Endothelial cell of umbilical vein (primary cell): ENCODE measurements at regions not wholly inside any gene's neighbourhood (a gene's known extent, or its start where the extent isn't known, plus 50 kb on each side); places are given as distances from the start of the nearest gene placed in this dataset.

Experiments
- BruUV-seq: library from RNA; stranded (reverse); fragments of 400-500 nt; replicated peaks from 2 replicates; lab custom pipeline; 2021; lab: Mats Ljungman, UMichigan
- CTCF ChIA-PET: fragments of 300-600, 350-600 bp; sonication (Branson Sonifier 250); formaldehyde crosslinking; loops from one replicate; lab custom pipeline; 2021; ENCODE audit warnings: antibody characterized with exemption, inconsistent platforms; lab: Charles Lee
- POLR2A ChIA-PET: fragments of 300-600, 350-600 bp; sonication (Branson Sonifier 250); formaldehyde crosslinking; loops from one replicate; lab custom pipeline; 2021; ENCODE audit warnings: antibody characterized with exemption, inconsistent platforms; lab: Charles Lee
- DNase-seq: peaks from one replicate; pipeline ENCODE4 v3.0.0-alpha.2; 2011; ENCODE audit warnings: low read depth, low spot score
- FAIRE-seq: peaks from 2 replicates; lab custom pipeline; 2011; peaks lifted over from hg19 to GRCh38; lab: Jason Lieb, UNC
- H2AFZ ChIP-seq: 2 replicates; pipeline ENCODE4 v1.6.0; 2012; ENCODE audit warnings: low read depth, low read length, control low read depth, inconsistent platforms
- H3K27ac ChIP-seq: 2 replicates; pipeline ENCODE4 v1.5.1; 2011; ENCODE audit warnings: low read depth, mild to moderate bottlenecking, control low read depth, low read length, moderate library complexity; ENCODE audit not compliant: insufficient read depth
- H3K27me3 ChIP-seq, 2 experiments: 2 replicates each; pipeline versions ENCODE4 v1.6.0 to v1.6.1; 2011; ENCODE audit warnings: low read length in 2 of 2, mixed read lengths in 1 of 2; ENCODE audit not compliant: control insufficient read depth in 2 of 2, insufficient read depth in 2 of 2
- H3K36me3 ChIP-seq, 2 experiments: 2 replicates in 1 of 2; 3 replicates in 1 of 2; pipeline ENCODE4 v1.5.1; 2011; ENCODE audit warnings: low read length in 2 of 2, mild to moderate bottlenecking in 1 of 2, moderate library complexity in 1 of 2; ENCODE audit not compliant: control insufficient read depth in 2 of 2, insufficient read depth in 2 of 2; ENCODE audit errors: extremely low read depth in 1 of 2
- H3K4me1 ChIP-seq: 3 replicates; pipeline ENCODE4 v1.5.1; 2011; ENCODE audit warnings: mild to moderate bottlenecking, low read length; ENCODE audit not compliant: control insufficient read depth, insufficient read depth; ENCODE audit errors: extremely low read depth
- H3K4me2 ChIP-seq: 2 replicates; pipeline ENCODE4 v1.6.1; 2011; ENCODE audit warnings: low read length, control low read depth, mixed read lengths; ENCODE audit not compliant: insufficient read depth
- H3K4me3 ChIP-seq, 3 experiments: fragments of 200-600 bp in 1 of 3; sonication (generic), shearing (Covaris generic) in 1 of 3; replicated peaks in 1 of 3; 2 replicates each; pipeline ENCODE4 v1.5.1; 2011 to 2016; ENCODE audit warnings: control low read depth in 3 of 3, low read length in 3 of 3, mild to moderate bottlenecking in 2 of 3, inconsistent platforms in 1 of 3, low read depth in 1 of 3, moderate library complexity in 1 of 3; ENCODE audit not compliant: insufficient read depth in 1 of 3
- H3K79me2 ChIP-seq: 2 replicates; pipeline ENCODE4 v1.6.0; 2012; ENCODE audit warnings: low read length, inconsistent platforms; ENCODE audit not compliant: control insufficient read depth, insufficient read depth
- H3K9ac ChIP-seq: replicated peaks from 2 replicates; pipeline ENCODE3; 2011; ENCODE audit warnings: low read length, control low read depth; ENCODE audit not compliant: insufficient read depth; ENCODE audit errors: extremely low read depth
- H3K9me1 ChIP-seq: replicated peaks from 3 replicates; pipeline ENCODE4 v1.6.0; 2011; ENCODE audit warnings: mild to moderate bottlenecking, low read length; ENCODE audit not compliant: control insufficient read depth, insufficient read depth; ENCODE audit errors: extremely low read depth
- H3K9me3 ChIP-seq: replicated peaks from 2 replicates; pipeline ENCODE4 v1.5.1; 2012; ENCODE audit warnings: low read length, inconsistent platforms; ENCODE audit not compliant: control insufficient read depth, insufficient read depth
- H4K20me1 ChIP-seq: replicated peaks from 2 replicates; pipeline ENCODE3; 2011; ENCODE audit warnings: mild to moderate bottlenecking, low read length; ENCODE audit not compliant: control insufficient read depth, insufficient read depth; ENCODE audit errors: extremely low read depth
- CTCF ChIP-seq, 2 donors: IDR thresholded peaks; 1 replicate in 1 of 2; 2 replicates in 1 of 2; pipeline ENCODE4 v1.5.1; 2011; ENCODE audit warnings: low read length in 2 of 2, mild to moderate bottlenecking in 2 of 2, moderate library complexity in 2 of 2, control low read depth in 1 of 2, inconsistent platforms in 1 of 2, low read depth in 1 of 2; ENCODE audit not compliant: insufficient read depth in 1 of 2; ENCODE audit errors: extremely low read depth in 1 of 2
- EZH2 ChIP-seq: IDR thresholded peaks from 2 replicates; pipeline ENCODE4 v1.6.1; 2012; ENCODE audit warnings: borderline replicate concordance, low read depth, mild to moderate bottlenecking, moderate library complexity, low read length, inconsistent platforms; ENCODE audit not compliant: severe bottlenecking
- FOS ChIP-seq: IDR thresholded peaks from 2 replicates; pipeline ENCODE4 v1.6.1; 2011; ENCODE audit warnings: mild to moderate bottlenecking, low read length, moderate library complexity, borderline replicate concordance; ENCODE audit not compliant: insufficient read depth
- GATA2 ChIP-seq: IDR thresholded peaks from 2 replicates; pipeline ENCODE4 v1.7.0; 2011; ENCODE audit warnings: low read depth, mild to moderate bottlenecking, moderate library complexity, mixed read lengths, low read length; ENCODE audit not compliant: insufficient read length, insufficient read depth
- JUN ChIP-seq: IDR thresholded peaks from 2 replicates; pipeline ENCODE4 v1.6.1; 2011; ENCODE audit warnings: borderline replicate concordance, low read depth; ENCODE audit not compliant: insufficient read length, insufficient read depth
- MAX ChIP-seq: IDR thresholded peaks from 2 replicates; pipeline ENCODE4 v1.6.1; 2011; ENCODE audit not compliant: insufficient read depth, insufficient read length
- MYC ChIP-seq: IDR thresholded peaks from one replicate; pipeline ENCODE4 v1.6.1; 2011; ENCODE audit warnings: mild to moderate bottlenecking, low read depth, low read length
- POLR2A ChIP-seq: IDR thresholded peaks from 2 replicates; pipeline ENCODE4 v1.6.1; 2012; ENCODE audit warnings: low read depth, mild to moderate bottlenecking, control low read depth, low read length
- POLR2AphosphoS5 ChIP-seq: IDR thresholded peaks from 2 replicates; pipeline ENCODE4 v1.6.1; 2012; ENCODE audit warnings: low read depth, mild to moderate bottlenecking, control low read depth, low read length, moderate library complexity; ENCODE audit not compliant: insufficient read depth
- dilution Hi-C: fragments of 300-500 bp; cut with MboI; formaldehyde crosslinking; loops from one replicate; pipeline ENCODE4 v1.15.0; 2019; ENCODE audit warnings: low sequenced_read_pairs; ENCODE audit not compliant: extremely low pct_ligation_motif_present
- intact Hi-C: fragments of 100-400 bp; cut with micrococcal nuclease; formaldehyde crosslinking; loops from one replicate; pipeline ENCODE4 v1.10.0; 2022

- no peaks in the 10 kb centered on the region for H4K20me1 ChIP-seq
- no TSS peak for BruUV-seq
- H3K36me3 ChIP-seq = no peaks in the 10 kb centered on the region
- no peak for TF ChIP-seq JUN
- TF ChIP-seq POLR2AphosphoS5 = no peak
- no peak for TF ChIP-seq MAX
- TF ChIP-seq CTCF (IDR thresholded peaks at IDR 0.05; ENCODE audit: extremely low read depth in 1 of 2, insufficient read depth in 1 of 2, low read depth in 1 of 2, low read length in 2 of 2) = no peak
- TF ChIP-seq POLR2A = no peak
- TF ChIP-seq FOS = no peak
- TF ChIP-seq EZH2 = no peak
- TF ChIP-seq GATA2 = no peak
- no peak for TF ChIP-seq MYC
- no peak overlapping the region for H3K27ac ChIP-seq
- intact Hi-C loops (no loop called here), dilution Hi-C loops (no loop called here)
- no peaks in the 10 kb centered on the region for H3K4me1 ChIP-seq
- H3K4me3 ChIP-seq = no peak overlapping the region
- no peak overlapping the region for H3K9ac ChIP-seq
- FAIRE-seq (no peak), DNase-seq (no peak)
- POLR2A ChIA-PET = no interaction called here
- no peak overlapping the region for H2AFZ ChIP-seq
- no peaks in the 10 kb centered on the region for H3K9me1 ChIP-seq
- H3K4me2 ChIP-seq = no peak overlapping the region
- no peaks in the 10 kb centered on the region for H3K9me3 ChIP-seq
- no peaks in the 10 kb centered on the region for H3K79me2 ChIP-seq
- H3K27me3 ChIP-seq = peaks cover 0 to 1% of the 10 kb centered on the region in 2 experiments
- CTCF ChIA-PET = interaction anchor here (0.8 kb wide), 1 partner anchor 27 kb away, joined by 3 read pairs; no protein-coding TSS in a partner anchor
Observed at GRCh38 chr11:77524539-77524938, 50.6 kb upstream of the PAK1 start.
